ENCODE measurements at regions not wholly inside any gene's neighbourhood (a gene's known extent, or its start where the extent isn't known, plus 50 kb on each side); places are given as distances from the start of the nearest gene placed in this dataset.

- TF ChIP-seq, protein P1, sequence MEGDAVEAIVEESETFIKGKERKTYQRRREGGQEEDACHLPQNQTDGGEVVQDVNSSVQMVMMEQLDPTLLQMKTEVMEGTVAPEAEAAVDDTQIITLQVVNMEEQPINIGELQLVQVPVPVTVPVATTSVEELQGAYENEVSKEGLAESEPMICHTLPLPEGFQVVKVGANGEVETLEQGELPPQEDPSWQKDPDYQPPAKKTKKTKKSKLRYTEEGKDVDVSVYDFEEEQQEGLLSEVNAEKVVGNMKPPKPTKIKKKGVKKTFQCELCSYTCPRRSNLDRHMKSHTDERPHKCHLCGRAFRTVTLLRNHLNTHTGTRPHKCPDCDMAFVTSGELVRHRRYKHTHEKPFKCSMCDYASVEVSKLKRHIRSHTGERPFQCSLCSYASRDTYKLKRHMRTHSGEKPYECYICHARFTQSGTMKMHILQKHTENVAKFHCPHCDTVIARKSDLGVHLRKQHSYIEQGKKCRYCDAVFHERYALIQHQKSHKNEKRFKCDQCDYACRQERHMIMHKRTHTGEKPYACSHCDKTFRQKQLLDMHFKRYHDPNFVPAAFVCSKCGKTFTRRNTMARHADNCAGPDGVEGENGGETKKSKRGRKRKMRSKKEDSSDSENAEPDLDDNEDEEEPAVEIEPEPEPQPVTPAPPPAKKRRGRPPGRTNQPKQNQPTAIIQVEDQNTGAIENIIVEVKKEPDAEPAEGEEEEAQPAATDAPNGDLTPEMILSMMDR (conservative IDR thresholded peaks at IDR 0.05; ENCODE audit: low read depth in 2 of 2): no peak
- TF ChIP-seq EZH2 (IDR thresholded peaks at IDR 0.05; ENCODE audit: low read depth, unreplicated experiment) (no peak), EZH2phosphoT487 (IDR thresholded peaks at IDR 0.05; ENCODE audit: unreplicated experiment) (no peak), POLR2AphosphoS5 (IDR thresholded peaks at IDR 0.05; ENCODE audit: low read depth) (no peak)
These were observed 2101.7 kb upstream of the PCDH20 start for GRCh38 chr13:63517371-63517770.

Data from GM23338 (cell line).